Hematopoietic multipotent progenitor cell treated with erythropoietin and hydrocortisone succinate and interleukin-3 and kit ligand, for 8 days (in vitro differentiated cells): ENCODE measurements at regions not wholly inside any gene's neighbourhood (a gene's known extent, or its start where the extent isn't known, plus 50 kb on each side); places are given as distances from the start of the nearest gene placed in this dataset.

Experiments
- DNase-seq: peaks from one replicate; pipeline ENCODE4 v3.0.0-alpha.2; 2015

DNA sequence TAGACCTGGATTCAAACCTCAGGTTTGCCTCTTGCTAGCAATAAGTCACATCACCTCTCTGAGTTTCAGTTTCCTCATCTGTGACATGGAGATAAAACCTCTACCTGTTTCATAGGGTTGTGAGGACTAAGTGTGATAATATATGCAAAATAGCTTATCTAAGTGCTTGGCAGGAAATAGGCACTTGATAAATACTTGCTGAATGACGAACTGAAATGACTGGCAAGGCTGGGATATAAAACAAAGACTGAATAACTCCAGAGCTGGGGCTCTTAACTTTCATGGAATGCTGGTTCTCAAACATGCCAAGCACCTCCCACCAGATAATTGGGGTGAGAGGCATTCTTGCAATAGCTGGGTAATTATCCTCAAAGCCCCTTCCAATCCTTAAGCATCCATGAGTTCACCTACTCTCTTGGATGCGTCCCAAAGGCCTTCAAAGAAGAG lies 87.6 kb downstream of the ADRB2 start:
- DNase-seq = peak; percentile 9

GRCh38 chr5:148915224-148915817 lies 88.9 kb downstream of the ADRB2 start:
- peak; percentile 33 for DNase-seq

- no peak for DNase-seq
Measured at GRCh38 chr5:148920646-148921288, 94.4 kb downstream of the ADRB2 start.

DNA sequence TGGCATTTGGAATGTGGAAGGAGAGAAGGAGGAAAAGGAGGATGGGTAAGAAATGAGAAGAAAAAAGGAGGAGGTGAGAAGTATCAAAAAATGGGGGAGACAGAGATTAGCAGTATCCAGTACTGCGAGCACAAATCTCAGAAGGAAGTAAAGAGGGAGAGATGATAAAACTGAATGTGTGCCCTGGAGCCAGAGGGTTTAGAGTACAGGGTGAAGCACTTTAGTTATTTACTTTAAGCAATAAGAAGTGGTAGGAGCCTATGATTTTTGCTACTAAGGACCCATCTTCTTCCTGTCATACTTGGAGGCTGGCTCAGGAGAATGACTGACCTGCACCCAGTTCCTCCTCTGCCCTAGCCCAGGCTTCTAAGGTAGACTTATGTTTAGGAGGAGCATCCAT lies 94.9 kb downstream of the ADRB2 start:
- no peak for DNase-seq

GRCh38 chr5:148922606-148923005 lies 96.2 kb downstream of the ADRB2 start:
- DNase-seq = no peak

- DNase-seq = no peak
Measured at GRCh38 chr5:148923023-148923422, 96.6 kb downstream of the ADRB2 start.

- no peak for DNase-seq
Measured at GRCh38 chr5:148924817-148925216, 98.4 kb downstream of the ADRB2 start.

GRCh38 chr5:148926207-148926606 lies 99.8 kb downstream of the ADRB2 start:
- no peak for DNase-seq

DNA sequence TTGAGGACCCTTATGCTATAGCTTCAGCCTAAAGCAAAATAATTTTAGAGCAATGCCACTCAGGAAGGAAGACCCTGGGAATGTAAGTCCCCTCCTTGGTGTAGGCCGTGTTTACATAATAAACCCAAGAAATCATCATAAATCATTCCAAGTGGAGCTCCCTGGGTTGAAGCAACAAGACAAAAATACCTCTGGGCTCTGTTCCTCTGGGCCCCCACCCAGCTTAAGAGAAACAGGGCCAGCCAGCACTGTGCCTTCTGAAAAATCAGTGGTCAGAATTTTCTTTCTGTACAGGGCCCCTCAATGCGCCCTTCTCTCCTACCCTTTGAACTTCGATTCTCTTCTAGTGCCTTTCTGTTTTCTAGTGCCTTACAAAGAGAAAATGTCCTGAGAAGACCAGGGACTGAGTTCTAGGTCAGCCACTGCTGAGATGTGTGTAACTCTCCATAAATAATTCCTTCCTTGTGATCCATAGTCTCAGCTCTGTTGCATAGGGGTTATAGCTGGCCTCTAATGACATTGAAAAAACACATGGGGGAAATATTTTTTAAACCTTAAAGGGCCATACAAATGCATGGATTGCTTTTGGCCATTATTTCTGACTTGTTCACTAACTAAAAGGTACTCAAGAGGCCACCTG lies 101.0 kb downstream of the ADRB2 start:
- no peak for DNase-seq

DNA sequence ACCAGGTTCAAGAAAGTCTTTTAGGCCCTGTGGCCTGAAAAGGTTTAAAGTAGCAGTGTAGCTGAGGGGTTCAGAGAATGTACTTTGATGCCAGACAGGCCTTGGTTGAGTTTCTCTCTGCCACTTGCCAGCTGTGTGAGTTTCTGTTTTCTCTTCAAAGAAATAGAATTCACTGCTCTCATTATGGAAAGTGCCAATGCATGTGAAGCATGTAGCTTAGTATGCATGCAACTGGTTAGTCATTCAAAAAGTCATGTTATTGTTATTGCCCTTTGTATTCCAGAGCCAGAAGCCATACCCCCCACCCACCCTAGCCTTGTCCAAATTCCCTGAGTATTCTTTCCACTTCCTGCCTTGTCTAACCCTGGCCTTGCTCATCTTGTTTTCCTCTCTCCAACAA lies 101.7 kb downstream of the ADRB2 start:
- no peak for DNase-seq

- no peak for DNase-seq
Measured at GRCh38 chr5:148931453-148932057, 105.1 kb downstream of the ADRB2 start.

DNA sequence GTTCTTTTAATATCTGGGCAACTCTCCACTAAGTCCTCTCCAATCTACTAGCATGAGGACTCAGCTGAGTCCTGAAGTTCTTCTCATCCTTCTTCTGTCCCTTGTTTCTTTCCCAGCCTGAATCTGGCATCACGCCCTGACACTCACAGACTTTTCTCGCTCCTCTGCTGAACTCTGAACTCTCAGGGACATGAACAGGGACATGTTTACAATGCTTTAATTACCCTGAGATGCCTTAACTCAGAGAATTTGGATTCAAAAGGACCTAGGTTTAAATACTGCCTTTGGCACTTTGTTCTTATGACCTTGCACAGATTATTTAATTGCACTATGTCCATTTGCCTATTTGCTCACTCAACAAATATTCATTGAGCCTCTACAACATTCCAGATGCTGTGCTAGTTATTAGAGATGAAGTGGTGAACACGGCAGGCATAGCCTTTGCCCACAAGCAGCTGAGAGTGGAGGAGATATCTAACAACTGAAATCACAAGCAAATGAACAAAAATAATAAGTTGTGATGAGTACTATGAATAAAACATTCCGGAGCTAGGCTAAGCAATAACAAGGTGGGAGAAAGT lies 106.0 kb downstream of the ADRB2 start:
- no peak for DNase-seq

GRCh38 chr5:148933903-148934432 lies 107.6 kb downstream of the ADRB2 start:
- DNase-seq = no peak

- DNase-seq = no peak
Measured at GRCh38 chr5:148934895-148935400, 108.5 kb downstream of the ADRB2 start.

- DNase-seq = no peak
Measured at GRCh38 chr5:148937239-148937638, 110.8 kb downstream of the ADRB2 start.

DNA sequence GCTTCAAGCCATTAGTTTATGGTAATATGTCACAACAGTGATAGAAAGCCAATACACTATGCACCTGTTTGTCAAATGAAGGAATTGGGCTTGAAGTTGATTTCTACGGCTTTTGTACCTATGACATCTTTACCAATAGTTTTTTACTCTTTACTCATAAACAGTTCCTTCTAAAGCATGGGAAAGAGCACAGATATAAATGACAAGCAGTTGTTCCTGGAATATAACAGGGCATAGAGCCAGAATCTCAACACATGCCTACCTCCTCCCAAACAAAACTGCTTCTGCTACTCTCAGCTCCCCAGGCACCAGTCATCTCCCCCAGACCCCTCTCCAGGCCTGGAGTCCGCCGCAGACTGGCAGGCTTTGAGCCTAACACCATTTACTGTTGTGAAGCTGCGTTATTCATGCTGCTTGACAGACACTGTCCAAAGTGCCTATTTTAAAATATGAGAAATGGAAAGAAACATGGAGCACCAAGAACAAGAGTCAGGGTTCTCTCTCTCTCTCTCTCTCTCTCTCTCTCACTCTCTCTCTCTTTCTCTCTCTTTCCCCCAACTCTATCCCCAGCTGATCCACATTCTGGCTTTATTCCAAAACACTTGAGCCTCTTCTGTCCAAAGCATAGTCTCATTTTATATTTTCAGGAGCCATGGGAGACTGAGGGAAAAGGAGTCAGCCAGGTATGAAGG lies 111.6 kb downstream of the ADRB2 start:
- no peak for DNase-seq

- DNase-seq = no peak
Measured at GRCh38 chr5:148938522-148938882, 112.1 kb downstream of the ADRB2 start.

- DNase-seq = no peak
Measured at GRCh38 chr5:148939676-148940075, 113.3 kb downstream of the ADRB2 start.

DNA sequence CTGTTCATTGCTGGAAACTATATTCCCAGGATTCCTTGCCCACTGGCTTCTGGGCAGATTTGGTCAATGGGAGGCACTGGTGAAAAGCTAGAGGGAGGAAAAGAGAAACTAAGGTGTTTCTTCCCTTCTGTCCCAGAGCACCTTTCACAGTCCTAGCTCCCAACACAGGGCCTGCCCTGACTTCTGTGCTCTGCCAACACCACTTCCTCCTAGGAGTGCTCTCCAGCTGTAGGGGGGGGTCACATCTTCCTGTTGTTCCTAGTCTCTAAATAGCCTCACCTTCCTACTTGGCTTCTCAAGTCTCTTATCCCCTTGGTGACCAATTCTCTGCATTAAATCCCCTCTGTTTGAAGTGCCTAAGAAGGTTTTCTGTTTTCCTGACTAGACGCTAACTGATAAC lies 115.4 kb downstream of the ADRB2 start:
- no peak for DNase-seq

- DNase-seq = no peak
Measured at GRCh38 chr5:148949841-148950470, 112.9 kb downstream of the SH3TC2 start.

DNA sequence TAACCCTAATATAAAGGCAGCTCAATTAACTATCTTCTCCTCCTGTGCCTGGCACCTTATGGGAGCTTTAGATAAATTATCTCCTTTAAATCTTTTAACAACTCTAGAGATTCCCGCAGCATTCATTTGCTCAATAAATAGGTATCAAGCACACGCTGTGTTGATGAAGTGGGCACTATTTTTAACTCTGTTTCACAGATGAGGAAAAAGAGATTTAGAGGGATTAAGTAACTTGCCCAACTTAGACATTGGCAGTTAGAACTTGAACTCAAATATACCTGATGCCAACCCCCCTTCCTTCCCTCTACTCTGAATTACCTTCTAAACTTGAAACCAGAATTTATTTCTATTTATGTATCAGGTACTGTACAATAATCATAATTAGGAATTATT lies 112.4 kb downstream of the SH3TC2 start:
- DNase-seq = no peak

- DNase-seq = no peak
Measured at GRCh38 chr5:148950892-148951291, 112.0 kb downstream of the SH3TC2 start.
